T-cell (primary cell): ENCODE measurements at regions not wholly inside any gene's neighbourhood (a gene's known extent, or its start where the extent isn't known, plus 50 kb on each side); places are given as distances from the start of the nearest gene placed in this dataset.
"Not testable (repeated sequence)": the region's sequence is repeated elsewhere in the genome, so short reads cannot be mapped to it uniquely, and the experiment has no call there.

Experiments
- ATAC-seq, 4 experiments: fragments of 200-7000 bp in 3 of 4; fragments of 150-1000 bp in 1 of 4; cut with Tn5 transposase; replicated peaks in 1 of 4; 1 replicate in 3 of 4; 2 replicates in 1 of 4; pipeline ENCODE4 v1.10.0; 2021; ENCODE audit warnings: moderate library complexity in 3 of 4, mild to moderate bottlenecking in 2 of 4, moderate number of reproducible peaks in 1 of 4
- CTCF ChIA-PET, 2 donors: fragments of 300-600 bp; sonication (Branson Sonifier 250); formaldehyde crosslinking; loops; one replicate each; lab custom pipeline; 2022; ENCODE audit warnings: antibody characterized with exemption in 2 of 2; lab: Charles Lee
- POLR2A ChIA-PET, 2 donors: fragments of 300-600 bp; sonication (Branson Sonifier 250); formaldehyde crosslinking; loops; one replicate each; lab custom pipeline; 2022; ENCODE audit warnings: antibody characterized with exemption in 2 of 2; lab: Charles Lee
- DNase-seq, 35 experiments: peaks; one replicate each; pipeline versions ENCODE4 v3.0.0 to v3.0.0-alpha.2; 2013 to 2023
- H3K27ac ChIP-seq: one replicate; pipeline ENCODE4 v1.5.1; 2013; ENCODE audit warnings: low read length
- H3K27me3 ChIP-seq, 2 experiments: replicated peaks in 1 of 2; 1 replicate in 1 of 2; 2 replicates in 1 of 2; pipeline versions ENCODE4 v1.6.1 to v1.7.0; 2013; ENCODE audit warnings: low read length in 1 of 2, mixed read lengths in 1 of 2; ENCODE audit not compliant: control insufficient read depth in 2 of 2, insufficient read depth in 2 of 2; ENCODE audit errors: extremely low read depth in 1 of 2
- H3K36me3 ChIP-seq, 2 donors: 1 replicate in 1 of 2; 2 replicates in 1 of 2; pipeline versions ENCODE4 v1.6.1 to v1.7.0; 2013; ENCODE audit warnings: low read length in 1 of 2; ENCODE audit not compliant: control insufficient read depth in 2 of 2, insufficient read depth in 1 of 2; ENCODE audit errors: extremely low read depth in 1 of 2
- H3K4me1 ChIP-seq, 2 experiments: 1 replicate in 1 of 2; 2 replicates in 1 of 2; pipeline versions ENCODE4 v1.6.1 to v1.7.0; 2013; ENCODE audit warnings: low read length in 2 of 2, mixed read lengths in 1 of 2; ENCODE audit not compliant: insufficient read depth in 2 of 2, control insufficient read depth in 1 of 2; ENCODE audit errors: extremely low read depth in 1 of 2
- H3K4me3 ChIP-seq, 2 donors: 1 replicate in 1 of 2; 2 replicates in 1 of 2; pipeline versions ENCODE4 v1.5.1 to v1.7.0; 2013; ENCODE audit warnings: mild to moderate bottlenecking in 2 of 2, low read length in 1 of 2, moderate library complexity in 1 of 2; ENCODE audit not compliant: control insufficient read depth in 1 of 2; ENCODE audit errors: extremely low read depth in 1 of 2
- H3K9me3 ChIP-seq: 2 replicates; pipeline ENCODE4 v1.7.0; 2013
- H3K27ac Mint-ChIP-seq, 2 donors: one replicate each; pipeline ENCODE4 v1.8.0; 2020 to 2021; ENCODE audit warnings: mild to moderate bottlenecking in 2 of 2, mixed read lengths in 2 of 2
- H3K27me3 Mint-ChIP-seq, 2 donors: one replicate each; pipeline ENCODE4 v1.8.0; 2021 to 2022; ENCODE audit warnings: mixed read lengths in 2 of 2
- H3K36me3 Mint-ChIP-seq: one replicate; pipeline ENCODE4 v1.8.0; 2021; ENCODE audit warnings: mixed read lengths
- H3K4me1 Mint-ChIP-seq, 3 donors: one replicate each; pipeline ENCODE4 v1.8.0; 2020 to 2022; ENCODE audit warnings: mixed read lengths in 3 of 3, mild to moderate bottlenecking in 1 of 3
- H3K4me3 Mint-ChIP-seq, 3 donors: one replicate each; pipeline ENCODE4 v1.8.0; 2020 to 2022; ENCODE audit warnings: mild to moderate bottlenecking in 3 of 3, mixed read lengths in 3 of 3, moderate library complexity in 3 of 3
- H3K9me3 Mint-ChIP-seq, 3 donors: one replicate each; pipeline ENCODE4 v1.8.0; 2020 to 2022; ENCODE audit warnings: mixed read lengths in 3 of 3
- WGBS: methylation state at CpG from one replicate; pipeline ENCODE4 v1.1.5; 2013; ENCODE audit warnings: missing lambda C conversion rate; ENCODE audit not compliant: insufficient coverage; 5-methylcytosine and 5-hydroxymethylcytosine counted together

DNA sequence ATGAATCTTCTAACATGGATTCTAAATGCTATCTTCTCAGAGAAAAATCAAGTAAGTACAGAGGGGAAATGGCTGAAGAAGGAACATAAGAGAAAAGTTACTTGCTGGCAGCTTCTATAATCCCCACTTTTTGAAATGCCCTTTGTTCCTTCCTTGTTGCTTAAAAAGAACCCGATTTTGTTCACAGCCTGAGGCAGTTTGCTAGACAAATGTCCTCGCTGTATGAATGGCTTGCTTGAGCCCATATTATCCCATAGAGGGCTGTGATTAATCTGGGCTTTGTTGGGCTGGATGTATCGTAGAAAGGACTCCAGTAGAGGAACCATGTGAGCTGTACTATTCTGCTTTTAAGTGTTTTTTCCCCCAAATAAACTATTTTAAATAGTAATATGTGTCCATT is 134.3 kb upstream of the FGF13 start:
- no peaks in the 10 kb centered on the region for H3K4me1 Mint-ChIP-seq
- CTCF ChIA-PET, result no interaction called here
- H3K9me3 ChIP-seq, result no peaks in the 10 kb centered on the region
- no peak overlapping the region for H3K27ac ChIP-seq
- H3K27ac Mint-ChIP-seq, result no peak overlapping the region
- POLR2A ChIA-PET, result no interaction called here
- no peaks in the 10 kb centered on the region for H3K36me3 ChIP-seq
- H3K36me3 Mint-ChIP-seq, result no peaks in the 10 kb centered on the region
- WGBS, result no CpG with 5 or more reads among the region's 3 CpGs
- no peaks in the 10 kb centered on the region for H3K9me3 Mint-ChIP-seq
- no peak overlapping the region for H3K4me3 Mint-ChIP-seq
- DNase-seq (no peak), ATAC-seq (no peak)
- H3K4me1 ChIP-seq, result no peaks in the 10 kb centered on the region
- H3K27me3 Mint-ChIP-seq, result peaks cover 0 to 10% of the 10 kb centered on the region in 2 donors
- H3K27me3 ChIP-seq, result no peaks in the 10 kb centered on the region
- H3K4me3 ChIP-seq, result no peak overlapping the region

DNA sequence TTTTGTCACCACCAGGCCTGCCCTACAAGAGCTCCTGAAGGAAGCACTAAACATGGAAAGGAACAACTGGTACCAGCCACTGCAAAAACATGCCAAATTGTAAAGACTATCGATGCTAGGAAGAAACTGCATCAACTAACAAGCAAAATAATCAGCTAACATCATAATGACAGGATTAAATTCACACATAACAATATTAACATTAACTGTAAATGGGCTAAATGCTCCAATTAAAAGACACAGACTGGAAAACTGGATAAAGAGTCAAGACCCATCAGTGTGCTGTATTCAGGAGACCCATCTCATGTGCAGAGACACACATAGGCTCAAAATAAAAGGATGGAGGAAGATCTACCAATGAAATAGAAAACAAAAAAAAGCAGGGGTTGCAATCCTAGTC is 95.9 kb upstream of the FGF13 start:
- H3K36me3 ChIP-seq, CTCF ChIA-PET, H3K4me1 ChIP-seq, H3K4me3 Mint-ChIP-seq, H3K27me3 ChIP-seq, H3K27ac ChIP-seq, H3K4me1 Mint-ChIP-seq, H3K36me3 Mint-ChIP-seq, H3K27ac Mint-ChIP-seq, H3K9me3 ChIP-seq, H3K4me3 ChIP-seq, DNase-seq, ATAC-seq: not testable (repeated sequence)
- H3K9me3 Mint-ChIP-seq, result peaks cover 0 to 18% (median 0%) of the 10 kb centered on the region in 3 donors
- peaks cover 0 to 29% of the 10 kb centered on the region in 2 donors for H3K27me3 Mint-ChIP-seq
- POLR2A ChIA-PET, result interaction anchor here in 1 of 2 donors (0.6 kb wide), 1 partner anchor 1694 kb away, joined by 3 read pairs; no protein-coding TSS in a partner anchor
- WGBS, result no CpG with 5 or more reads among the region's 1 CpG

DNA sequence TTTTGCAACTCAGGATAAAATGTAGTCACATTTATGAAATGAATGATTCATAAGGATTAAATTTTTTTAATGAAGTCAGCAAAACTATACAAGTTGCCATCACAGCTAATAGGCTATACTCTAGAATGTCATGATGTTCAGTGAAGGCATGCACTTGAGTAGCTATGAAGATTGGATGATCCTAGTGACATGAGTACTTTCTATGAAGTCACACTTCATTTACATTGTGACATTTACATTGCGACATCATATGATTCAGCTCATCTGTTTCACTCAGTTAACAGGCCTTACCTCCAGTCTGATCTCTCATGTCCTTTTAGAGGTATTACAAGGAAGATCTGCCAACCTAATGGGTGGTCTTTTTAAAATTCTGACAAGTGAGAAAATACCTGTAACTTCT is 82.7 kb upstream of the FGF13 start:
- Histone ChIP-seq H3K4me1 (no peaks in the 10 kb centered on the region), H3K27me3 (no peaks in the 10 kb centered on the region), H3K9me3 (no peaks in the 10 kb centered on the region), H3K27ac (no peak overlapping the region), H3K4me3 (no peak overlapping the region), H3K36me3 (no peaks in the 10 kb centered on the region)
- POLR2A ChIA-PET, result no interaction called here
- no peak for ATAC-seq
- H3K36me3 Mint-ChIP-seq, result no peaks in the 10 kb centered on the region
- H3K4me3 Mint-ChIP-seq, result no peak overlapping the region
- H3K27ac Mint-ChIP-seq, result no peak overlapping the region
- H3K4me1 Mint-ChIP-seq, result no peaks in the 10 kb centered on the region
- H3K9me3 Mint-ChIP-seq, result peaks cover 0 to 4% (median 4%) of the 10 kb centered on the region in 3 donors
- no CpG with 5 or more reads among the region's 1 CpG for WGBS
- DNase-seq, result no peak
- CTCF ChIA-PET, result no interaction called here
- H3K27me3 Mint-ChIP-seq, result peaks cover 0 to 6% of the 10 kb centered on the region in 2 donors

DNA sequence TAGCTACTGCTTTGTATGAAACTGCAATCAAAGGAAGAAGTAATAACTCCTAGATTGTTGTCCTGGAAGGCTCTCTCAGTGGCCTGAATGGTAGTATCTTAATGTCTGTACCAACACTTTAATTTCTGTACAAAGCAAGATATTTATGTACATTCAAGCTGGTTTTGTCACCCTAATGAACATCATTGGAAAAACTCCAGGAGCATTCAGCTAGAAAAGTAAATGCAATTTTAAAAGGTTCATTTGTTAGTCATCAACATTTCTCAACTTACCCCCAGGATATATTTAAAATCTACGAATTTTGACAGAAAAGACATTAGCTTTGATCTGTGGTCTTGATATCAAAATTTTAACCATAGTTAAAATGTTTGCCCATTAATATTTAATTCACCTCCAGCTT is 80.0 kb upstream of the FGF13 start:
- no peaks in the 10 kb centered on the region for H3K4me1 Mint-ChIP-seq
- H3K9me3 Mint-ChIP-seq, result peaks cover 0 to 4% (median 0%) of the 10 kb centered on the region in 3 donors
- ChIA-PET CTCF (no interaction called here), POLR2A (no interaction called here)
- H3K36me3 Mint-ChIP-seq, result no peaks in the 10 kb centered on the region
- no peak overlapping the region for H3K27ac Mint-ChIP-seq
- Histone ChIP-seq H3K36me3 (no peaks in the 10 kb centered on the region), H3K9me3 (no peaks in the 10 kb centered on the region), H3K4me3 (no peak overlapping the region), H3K4me1 (no peaks in the 10 kb centered on the region), H3K27ac (no peak overlapping the region), H3K27me3 (no peaks in the 10 kb centered on the region)
- peaks cover 0 to 6% of the 10 kb centered on the region in 2 donors for H3K27me3 Mint-ChIP-seq
- no CpG with 5 or more reads among the region's 1 CpG for WGBS
- DNase-seq (no peak), ATAC-seq (no peak)
- H3K4me3 Mint-ChIP-seq, result no peak overlapping the region

DNA sequence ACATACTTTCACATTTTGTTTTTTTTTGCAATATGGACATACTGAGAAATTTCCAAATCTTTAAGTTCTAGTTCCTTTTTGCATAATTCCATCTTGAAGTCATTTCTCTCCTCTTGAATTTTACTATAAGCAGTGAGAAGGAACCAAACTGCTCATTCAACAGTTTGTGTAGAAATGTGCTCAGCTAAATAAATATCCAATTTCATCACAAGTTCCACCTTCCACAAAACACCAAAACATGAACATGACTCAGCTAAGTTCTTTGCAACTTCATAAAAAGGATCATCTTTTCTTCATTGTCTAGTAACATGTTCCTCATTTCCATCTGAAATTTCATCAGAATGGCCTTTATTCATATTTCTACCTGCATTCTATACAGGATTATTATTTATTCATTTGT is 77.3 kb upstream of the FGF13 start:
- Histone ChIP-seq H3K9me3 (no peaks in the 10 kb centered on the region), H3K36me3 (no peaks in the 10 kb centered on the region), H3K27me3 (no peaks in the 10 kb centered on the region), H3K27ac (no peak overlapping the region), H3K4me3 (no peak overlapping the region), H3K4me1 (no peaks in the 10 kb centered on the region)
- DNase-seq (no peak), ATAC-seq (no peak)
- Mint-ChIP-seq H3K27me3 (peaks cover 0 to 6% of the 10 kb centered on the region in 2 donors), H3K9me3 (peaks cover 0 to 4% (median 4%) of the 10 kb centered on the region in 3 donors), H3K4me1 (no peaks in the 10 kb centered on the region), H3K27ac (no peak overlapping the region), H3K4me3 (no peak overlapping the region), H3K36me3 (no peaks in the 10 kb centered on the region)
- CTCF ChIA-PET, result interaction anchor here in 1 of 2 donors (0.6 kb wide), 1 partner anchor 1295 kb away, joined by 4 read pairs; no protein-coding TSS in a partner anchor
- POLR2A ChIA-PET, result no interaction called here

DNA sequence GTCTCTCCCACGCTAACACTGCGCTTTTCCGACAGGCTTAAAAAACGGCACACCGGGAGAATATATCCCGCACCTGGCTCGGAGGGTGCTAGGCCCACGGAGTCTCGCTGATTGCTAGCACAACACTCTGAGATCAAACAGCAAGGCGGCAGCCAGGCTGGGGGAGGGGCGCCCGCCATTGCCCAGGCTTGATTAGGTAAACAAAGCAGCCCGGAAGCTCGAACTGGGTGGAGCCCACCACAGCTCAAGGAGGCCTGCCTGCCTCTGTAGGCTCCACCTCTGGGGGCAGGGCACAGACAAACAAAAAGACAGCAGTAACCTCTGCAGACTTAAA is 67.0 kb upstream of the FGF13 start:
- H3K4me1 Mint-ChIP-seq, CTCF ChIA-PET, H3K4me1 ChIP-seq, POLR2A ChIA-PET, H3K4me3 ChIP-seq, H3K27ac ChIP-seq, H3K9me3 ChIP-seq, ATAC-seq, H3K9me3 Mint-ChIP-seq, H3K4me3 Mint-ChIP-seq, H3K27me3 ChIP-seq, H3K36me3 ChIP-seq, H3K27ac Mint-ChIP-seq, H3K36me3 Mint-ChIP-seq, DNase-seq: not testable (repeated sequence)
- no CpG with 5 or more reads among the region's 14 CpGs for WGBS
- H3K27me3 Mint-ChIP-seq, result peaks cover 0 to 15% of the 10 kb centered on the region in 2 donors

DNA sequence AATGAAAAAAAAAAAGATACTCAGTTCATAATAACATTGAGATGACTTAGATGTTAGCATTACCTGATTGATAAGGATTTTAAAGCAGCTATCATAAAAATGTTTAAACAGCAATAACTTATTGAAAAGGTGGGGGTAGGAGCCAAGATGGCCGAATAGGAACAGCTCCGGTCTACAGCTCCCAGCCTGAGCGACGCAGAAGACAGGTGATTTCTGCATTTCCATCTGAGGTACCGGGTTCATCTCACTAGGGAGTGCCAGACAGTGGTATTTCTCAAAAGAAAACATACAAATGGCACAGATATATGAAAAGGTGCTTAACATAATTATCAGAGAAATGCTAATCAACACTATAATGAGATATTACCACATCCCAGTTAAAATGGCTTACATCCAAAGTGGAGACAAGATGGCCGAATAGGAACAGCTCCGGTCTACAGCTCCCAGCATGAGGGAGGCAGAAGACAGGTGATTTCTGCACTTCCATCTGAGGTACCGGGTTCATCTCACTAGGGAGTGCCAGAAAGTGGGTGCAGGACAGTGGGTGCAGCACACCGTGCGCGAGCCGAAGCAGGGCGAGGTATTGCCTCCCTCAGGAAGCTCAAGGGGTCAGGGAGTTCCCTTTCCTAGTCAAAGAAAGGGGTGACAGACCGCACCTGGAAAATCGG is 66.5 kb upstream of the FGF13 start:
- H3K27ac ChIP-seq, H3K36me3 Mint-ChIP-seq, H3K4me1 ChIP-seq, H3K36me3 ChIP-seq, H3K4me3 Mint-ChIP-seq, H3K9me3 Mint-ChIP-seq, H3K4me1 Mint-ChIP-seq, H3K27ac Mint-ChIP-seq, DNase-seq, POLR2A ChIA-PET, H3K9me3 ChIP-seq, ATAC-seq, H3K27me3 ChIP-seq, H3K4me3 ChIP-seq: not testable (repeated sequence)
- CTCF ChIA-PET, result interaction anchor here in 1 of 2 donors (0.6 kb wide), 1 partner anchor 1961 kb away, joined by 5 read pairs; no protein-coding TSS in a partner anchor
- H3K27me3 Mint-ChIP-seq, result peaks cover 0 to 15% of the 10 kb centered on the region in 2 donors
- WGBS, result 97% methylated on average over 8 of the region's 15 CpGs
